ENCODE measurements at regions not wholly inside any gene's neighbourhood (a gene's known extent, or its start where the extent isn't known, plus 50 kb on each side); places are given as distances from the start of the nearest gene placed in this dataset.

DNA sequence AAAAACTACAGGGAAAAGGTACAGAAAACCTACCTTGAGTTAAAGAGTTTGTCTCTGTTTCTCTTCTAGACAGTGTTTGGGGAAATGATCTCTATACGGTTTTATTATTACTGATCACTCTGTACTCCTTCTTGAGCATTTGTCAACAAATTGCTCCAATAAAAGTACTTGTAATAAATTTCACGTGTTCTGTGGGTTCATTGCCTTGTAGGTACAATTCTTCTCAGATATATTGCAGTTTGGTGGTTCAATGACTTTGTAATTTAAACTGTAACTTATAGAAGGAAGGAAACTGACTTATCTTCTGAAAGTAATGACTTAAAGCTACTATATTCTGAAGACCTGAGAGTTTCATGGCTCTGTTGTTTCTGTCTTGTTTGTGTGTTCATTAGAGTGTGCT lies 319.9 kb upstream of the PCSK5 start:
- TF ChIP-seq, protein P1, sequence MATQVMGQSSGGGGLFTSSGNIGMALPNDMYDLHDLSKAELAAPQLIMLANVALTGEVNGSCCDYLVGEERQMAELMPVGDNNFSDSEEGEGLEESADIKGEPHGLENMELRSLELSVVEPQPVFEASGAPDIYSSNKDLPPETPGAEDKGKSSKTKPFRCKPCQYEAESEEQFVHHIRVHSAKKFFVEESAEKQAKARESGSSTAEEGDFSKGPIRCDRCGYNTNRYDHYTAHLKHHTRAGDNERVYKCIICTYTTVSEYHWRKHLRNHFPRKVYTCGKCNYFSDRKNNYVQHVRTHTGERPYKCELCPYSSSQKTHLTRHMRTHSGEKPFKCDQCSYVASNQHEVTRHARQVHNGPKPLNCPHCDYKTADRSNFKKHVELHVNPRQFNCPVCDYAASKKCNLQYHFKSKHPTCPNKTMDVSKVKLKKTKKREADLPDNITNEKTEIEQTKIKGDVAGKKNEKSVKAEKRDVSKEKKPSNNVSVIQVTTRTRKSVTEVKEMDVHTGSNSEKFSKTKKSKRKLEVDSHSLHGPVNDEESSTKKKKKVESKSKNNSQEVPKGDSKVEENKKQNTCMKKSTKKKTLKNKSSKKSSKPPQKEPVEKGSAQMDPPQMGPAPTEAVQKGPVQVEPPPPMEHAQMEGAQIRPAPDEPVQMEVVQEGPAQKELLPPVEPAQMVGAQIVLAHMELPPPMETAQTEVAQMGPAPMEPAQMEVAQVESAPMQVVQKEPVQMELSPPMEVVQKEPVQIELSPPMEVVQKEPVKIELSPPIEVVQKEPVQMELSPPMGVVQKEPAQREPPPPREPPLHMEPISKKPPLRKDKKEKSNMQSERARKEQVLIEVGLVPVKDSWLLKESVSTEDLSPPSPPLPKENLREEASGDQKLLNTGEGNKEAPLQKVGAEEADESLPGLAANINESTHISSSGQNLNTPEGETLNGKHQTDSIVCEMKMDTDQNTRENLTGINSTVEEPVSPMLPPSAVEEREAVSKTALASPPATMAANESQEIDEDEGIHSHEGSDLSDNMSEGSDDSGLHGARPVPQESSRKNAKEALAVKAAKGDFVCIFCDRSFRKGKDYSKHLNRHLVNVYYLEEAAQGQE (tag by site-specific recombination; IDR thresholded peaks at IDR 0.05) = no peak
- TF ChIP-seq, protein P2, sequence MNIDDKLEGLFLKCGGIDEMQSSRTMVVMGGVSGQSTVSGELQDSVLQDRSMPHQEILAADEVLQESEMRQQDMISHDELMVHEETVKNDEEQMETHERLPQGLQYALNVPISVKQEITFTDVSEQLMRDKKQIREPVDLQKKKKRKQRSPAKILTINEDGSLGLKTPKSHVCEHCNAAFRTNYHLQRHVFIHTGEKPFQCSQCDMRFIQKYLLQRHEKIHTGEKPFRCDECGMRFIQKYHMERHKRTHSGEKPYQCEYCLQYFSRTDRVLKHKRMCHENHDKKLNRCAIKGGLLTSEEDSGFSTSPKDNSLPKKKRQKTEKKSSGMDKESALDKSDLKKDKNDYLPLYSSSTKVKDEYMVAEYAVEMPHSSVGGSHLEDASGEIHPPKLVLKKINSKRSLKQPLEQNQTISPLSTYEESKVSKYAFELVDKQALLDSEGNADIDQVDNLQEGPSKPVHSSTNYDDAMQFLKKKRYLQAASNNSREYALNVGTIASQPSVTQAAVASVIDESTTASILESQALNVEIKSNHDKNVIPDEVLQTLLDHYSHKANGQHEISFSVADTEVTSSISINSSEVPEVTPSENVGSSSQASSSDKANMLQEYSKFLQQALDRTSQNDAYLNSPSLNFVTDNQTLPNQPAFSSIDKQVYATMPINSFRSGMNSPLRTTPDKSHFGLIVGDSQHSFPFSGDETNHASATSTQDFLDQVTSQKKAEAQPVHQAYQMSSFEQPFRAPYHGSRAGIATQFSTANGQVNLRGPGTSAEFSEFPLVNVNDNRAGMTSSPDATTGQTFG (tag by site-specific recombination; IDR thresholded peaks at IDR 0.05; ENCODE audit: borderline replicate concordance) = no peak
- TF ChIP-seq, protein P3, sequence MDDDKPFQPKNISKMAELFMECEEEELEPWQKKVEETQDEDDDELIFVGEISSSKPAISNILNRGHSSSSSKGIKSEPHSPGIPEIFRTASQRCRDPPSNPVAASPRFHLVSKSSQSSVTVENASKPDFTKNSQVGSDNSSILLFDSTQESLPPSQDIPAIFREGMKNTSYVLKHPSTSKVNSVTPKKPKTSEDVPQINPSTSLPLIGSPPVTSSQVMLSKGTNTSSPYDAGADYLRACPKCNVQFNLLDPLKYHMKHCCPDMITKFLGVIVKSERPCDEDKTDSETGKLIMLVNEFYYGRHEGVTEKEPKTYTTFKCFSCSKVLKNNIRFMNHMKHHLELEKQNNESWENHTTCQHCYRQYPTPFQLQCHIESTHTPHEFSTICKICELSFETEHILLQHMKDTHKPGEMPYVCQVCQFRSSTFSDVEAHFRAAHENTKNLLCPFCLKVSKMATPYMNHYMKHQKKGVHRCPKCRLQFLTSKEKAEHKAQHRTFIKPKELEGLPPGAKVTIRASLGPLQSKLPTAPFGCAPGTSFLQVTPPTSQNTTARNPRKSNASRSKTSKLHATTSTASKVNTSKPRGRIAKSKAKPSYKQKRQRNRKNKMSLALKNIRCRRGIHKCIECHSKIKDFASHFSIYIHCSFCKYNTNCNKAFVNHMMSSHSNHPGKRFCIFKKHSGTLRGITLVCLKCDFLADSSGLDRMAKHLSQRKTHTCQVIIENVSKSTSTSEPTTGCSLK (tag by site-specific recombination; IDR thresholded peaks at IDR 0.05) = no peak
- TF ChIP-seq, protein P4, sequence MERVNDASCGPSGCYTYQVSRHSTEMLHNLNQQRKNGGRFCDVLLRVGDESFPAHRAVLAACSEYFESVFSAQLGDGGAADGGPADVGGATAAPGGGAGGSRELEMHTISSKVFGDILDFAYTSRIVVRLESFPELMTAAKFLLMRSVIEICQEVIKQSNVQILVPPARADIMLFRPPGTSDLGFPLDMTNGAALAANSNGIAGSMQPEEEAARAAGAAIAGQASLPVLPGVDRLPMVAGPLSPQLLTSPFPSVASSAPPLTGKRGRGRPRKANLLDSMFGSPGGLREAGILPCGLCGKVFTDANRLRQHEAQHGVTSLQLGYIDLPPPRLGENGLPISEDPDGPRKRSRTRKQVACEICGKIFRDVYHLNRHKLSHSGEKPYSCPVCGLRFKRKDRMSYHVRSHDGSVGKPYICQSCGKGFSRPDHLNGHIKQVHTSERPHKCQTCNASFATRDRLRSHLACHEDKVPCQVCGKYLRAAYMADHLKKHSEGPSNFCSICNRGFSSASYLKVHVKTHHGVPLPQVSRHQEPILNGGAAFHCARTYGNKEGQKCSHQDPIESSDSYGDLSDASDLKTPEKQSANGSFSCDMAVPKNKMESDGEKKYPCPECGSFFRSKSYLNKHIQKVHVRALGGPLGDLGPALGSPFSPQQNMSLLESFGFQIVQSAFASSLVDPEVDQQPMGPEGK (tag by site-specific recombination; IDR thresholded peaks at IDR 0.05) = no peak
- TF ChIP-seq, protein P5, sequence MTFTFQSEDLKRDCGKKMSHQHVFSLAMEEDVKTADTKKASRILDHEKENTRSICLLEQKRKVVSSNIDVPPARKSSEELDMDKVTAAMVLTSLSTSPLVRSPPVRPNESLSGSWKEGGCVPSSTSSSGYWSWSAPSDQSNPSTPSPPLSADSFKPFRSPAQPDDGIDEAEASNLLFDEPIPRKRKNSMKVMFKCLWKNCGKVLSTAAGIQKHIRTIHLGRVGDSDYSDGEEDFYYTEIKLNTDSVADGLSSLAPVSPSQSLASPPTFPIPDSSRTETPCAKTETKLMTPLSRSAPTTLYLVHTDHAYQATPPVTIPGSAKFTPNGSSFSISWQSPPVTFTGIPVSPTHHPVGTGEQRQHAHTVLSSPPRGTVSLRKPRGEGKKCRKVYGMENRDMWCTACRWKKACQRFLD (tag by site-specific recombination; IDR thresholded peaks at IDR 0.05) = no peak
- TF ChIP-seq, protein P6, sequence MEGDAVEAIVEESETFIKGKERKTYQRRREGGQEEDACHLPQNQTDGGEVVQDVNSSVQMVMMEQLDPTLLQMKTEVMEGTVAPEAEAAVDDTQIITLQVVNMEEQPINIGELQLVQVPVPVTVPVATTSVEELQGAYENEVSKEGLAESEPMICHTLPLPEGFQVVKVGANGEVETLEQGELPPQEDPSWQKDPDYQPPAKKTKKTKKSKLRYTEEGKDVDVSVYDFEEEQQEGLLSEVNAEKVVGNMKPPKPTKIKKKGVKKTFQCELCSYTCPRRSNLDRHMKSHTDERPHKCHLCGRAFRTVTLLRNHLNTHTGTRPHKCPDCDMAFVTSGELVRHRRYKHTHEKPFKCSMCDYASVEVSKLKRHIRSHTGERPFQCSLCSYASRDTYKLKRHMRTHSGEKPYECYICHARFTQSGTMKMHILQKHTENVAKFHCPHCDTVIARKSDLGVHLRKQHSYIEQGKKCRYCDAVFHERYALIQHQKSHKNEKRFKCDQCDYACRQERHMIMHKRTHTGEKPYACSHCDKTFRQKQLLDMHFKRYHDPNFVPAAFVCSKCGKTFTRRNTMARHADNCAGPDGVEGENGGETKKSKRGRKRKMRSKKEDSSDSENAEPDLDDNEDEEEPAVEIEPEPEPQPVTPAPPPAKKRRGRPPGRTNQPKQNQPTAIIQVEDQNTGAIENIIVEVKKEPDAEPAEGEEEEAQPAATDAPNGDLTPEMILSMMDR (tag by site-specific recombination; IDR thresholded peaks at IDR 0.05) = no peak
- TF ChIP-seq ZNF146 (tag by site-specific recombination; IDR thresholded peaks at IDR 0.05) = no peak
- TF ChIP-seq, protein P7, sequence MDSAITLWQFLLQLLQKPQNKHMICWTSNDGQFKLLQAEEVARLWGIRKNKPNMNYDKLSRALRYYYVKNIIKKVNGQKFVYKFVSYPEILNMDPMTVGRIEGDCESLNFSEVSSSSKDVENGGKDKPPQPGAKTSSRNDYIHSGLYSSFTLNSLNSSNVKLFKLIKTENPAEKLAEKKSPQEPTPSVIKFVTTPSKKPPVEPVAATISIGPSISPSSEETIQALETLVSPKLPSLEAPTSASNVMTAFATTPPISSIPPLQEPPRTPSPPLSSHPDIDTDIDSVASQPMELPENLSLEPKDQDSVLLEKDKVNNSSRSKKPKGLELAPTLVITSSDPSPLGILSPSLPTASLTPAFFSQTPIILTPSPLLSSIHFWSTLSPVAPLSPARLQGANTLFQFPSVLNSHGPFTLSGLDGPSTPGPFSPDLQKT (IDR thresholded peaks at IDR 0.05; ENCODE audit: borderline replicate concordance, low read depth, low read length) = no peak

Data from HEK293 (cell line).